ENCODE measurements at regions not wholly inside any gene's neighbourhood (a gene's known extent, or its start where the extent isn't known, plus 50 kb on each side); places are given as distances from the start of the nearest gene placed in this dataset.
"Not testable (repeated sequence)": the region's sequence is repeated elsewhere in the genome, so short reads cannot be mapped to it uniquely, and the experiment has no call there.

DNA sequence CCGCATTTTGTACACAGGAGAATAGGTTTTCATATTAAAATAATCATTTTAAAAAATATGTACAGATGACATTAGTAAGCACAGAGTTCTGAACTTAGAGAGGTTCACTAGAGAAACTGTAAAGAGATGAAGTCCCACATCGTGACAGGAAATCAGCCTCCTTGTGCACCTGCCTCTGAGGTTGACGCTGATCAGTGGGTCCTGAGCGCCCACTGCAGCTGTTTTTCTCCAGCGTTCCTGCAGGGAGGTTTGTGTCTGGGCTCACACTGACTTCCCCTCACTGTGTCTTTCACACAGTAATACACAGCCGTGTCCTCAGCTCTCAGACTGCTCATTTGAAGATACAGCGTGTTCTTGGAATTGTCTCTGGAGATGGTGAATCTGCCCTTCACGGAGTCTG is 561.5 kb downstream of the TMEM121 start:
- DNase-seq (ENCODE audit: insufficient read length, low spot score): no peak
- TF ChIP-seq POU2F2 (IDR thresholded peaks at IDR 0.05; ENCODE audit: low read depth, low read length): no peak
- no peak for TF ChIP-seq PAX5 (IDR thresholded peaks at IDR 0.05; ENCODE audit: insufficient read depth, low read length, severe bottlenecking)
- TF ChIP-seq SPI1 (IDR thresholded peaks at IDR 0.05; ENCODE audit: low read depth, low read length): no peak
- no peak for TF ChIP-seq POLR2AphosphoS5 (IDR thresholded peaks at IDR 0.05; ENCODE audit: low read depth, low read length)
- no peak for TF ChIP-seq TAF1 (IDR thresholded peaks at IDR 0.05; ENCODE audit: low read depth, low read length)
- no peak for TF ChIP-seq POLR2A (IDR thresholded peaks at IDR 0.05; ENCODE audit: low read depth, low read length)
- no peak for FAIRE-seq

DNA sequence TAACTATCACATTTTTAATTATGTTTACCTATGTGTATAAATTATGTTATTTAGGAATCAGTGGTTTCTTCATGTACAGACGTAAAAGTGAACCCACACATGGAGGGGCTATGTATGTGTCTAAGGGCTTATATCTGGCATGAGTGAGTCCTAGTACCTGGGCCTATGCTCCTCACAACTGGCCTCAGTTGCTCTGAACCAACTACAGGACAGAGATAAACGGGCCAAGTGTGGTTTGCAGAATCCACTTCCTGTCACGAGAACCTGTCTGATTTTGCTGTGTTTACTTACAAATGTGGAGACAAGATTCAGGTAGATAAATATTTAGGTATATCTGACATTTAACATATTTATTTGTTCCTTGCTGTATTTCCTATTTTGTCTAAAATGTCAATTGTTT is 562.5 kb downstream of the TMEM121 start:
- FAIRE-seq; DNase-seq (ENCODE audit: insufficient read length, low spot score): not testable (repeated sequence)

GRCh38 chr14:106094654-106095189 is 568.3 kb downstream of the TMEM121 start:
- FAIRE-seq (no peak), DNase-seq (ENCODE audit: insufficient read length, low spot score) (peak; percentile 4)
- TF ChIP-seq TAF1 (IDR thresholded peaks at IDR 0.05; ENCODE audit: low read depth, low read length) (no peak), POLR2AphosphoS5 (IDR thresholded peaks at IDR 0.05; ENCODE audit: low read depth, low read length) (no peak), PAX5 (IDR thresholded peaks at IDR 0.05; ENCODE audit: insufficient read depth, low read length, severe bottlenecking) (no peak), POU2F2 (IDR thresholded peaks at IDR 0.05; ENCODE audit: low read depth, low read length) (no peak), SPI1 (IDR thresholded peaks at IDR 0.05; ENCODE audit: low read depth, low read length) (no peak), POLR2A (IDR thresholded peaks at IDR 0.05; ENCODE audit: low read depth, low read length) (no peak)

- FAIRE-seq (no peak), DNase-seq (ENCODE audit: insufficient read length, low spot score) (no peak)
- TF ChIP-seq POLR2AphosphoS5 (IDR thresholded peaks at IDR 0.05; ENCODE audit: low read depth, low read length) (no peak), POU2F2 (IDR thresholded peaks at IDR 0.05; ENCODE audit: low read depth, low read length) (no peak), TAF1 (IDR thresholded peaks at IDR 0.05; ENCODE audit: low read depth, low read length) (no peak), SPI1 (IDR thresholded peaks at IDR 0.05; ENCODE audit: low read depth, low read length) (no peak), PAX5 (IDR thresholded peaks at IDR 0.05; ENCODE audit: insufficient read depth, low read length, severe bottlenecking) (no peak), POLR2A (IDR thresholded peaks at IDR 0.05; ENCODE audit: low read depth, low read length) (no peak)
These were observed 581.3 kb downstream of the TMEM121 start for GRCh38 chr14:106107703-106108102.

GRCh38 chr14:106109337-106109736 is 583.0 kb downstream of the TMEM121 start:
- FAIRE-seq (no peak), DNase-seq (ENCODE audit: insufficient read length, low spot score) (no peak)
- TF ChIP-seq POLR2A (IDR thresholded peaks at IDR 0.05; ENCODE audit: low read depth, low read length) (no peak), TAF1 (IDR thresholded peaks at IDR 0.05; ENCODE audit: low read depth, low read length) (no peak), SPI1 (IDR thresholded peaks at IDR 0.05; ENCODE audit: low read depth, low read length) (no peak)

DNA sequence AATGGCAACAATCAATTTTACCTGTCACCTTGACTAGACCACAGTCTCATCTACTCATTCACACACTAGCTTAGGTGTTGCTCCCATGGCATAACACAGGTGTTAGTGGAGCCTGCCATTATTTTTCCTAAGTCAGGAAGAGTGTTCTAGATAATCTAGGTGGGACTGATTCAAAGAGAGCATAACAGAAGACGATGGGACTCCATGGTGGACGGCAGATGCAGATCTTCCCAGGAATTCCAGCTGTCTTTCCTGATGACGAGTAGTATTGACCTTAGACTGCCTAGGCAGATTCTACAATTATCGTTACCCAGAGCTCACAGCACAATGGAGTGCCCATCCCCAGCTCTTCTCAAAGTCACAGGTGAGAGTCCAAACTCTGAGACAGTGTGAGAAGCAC is 589.0 kb downstream of the TMEM121 start:
- FAIRE-seq: no peak
- DNase-seq (ENCODE audit: insufficient read length, low spot score): no peak
- TF ChIP-seq SPI1 (IDR thresholded peaks at IDR 0.05; ENCODE audit: low read depth, low read length): no peak
- no peak for TF ChIP-seq PAX5 (IDR thresholded peaks at IDR 0.05; ENCODE audit: insufficient read depth, low read length, severe bottlenecking)
- no peak for TF ChIP-seq TAF1 (IDR thresholded peaks at IDR 0.05; ENCODE audit: low read depth, low read length)
- TF ChIP-seq POLR2A (IDR thresholded peaks at IDR 0.05; ENCODE audit: low read depth, low read length): no peak
- TF ChIP-seq POLR2AphosphoS5 (IDR thresholded peaks at IDR 0.05; ENCODE audit: low read depth, low read length): no peak
- no peak for TF ChIP-seq POU2F2 (IDR thresholded peaks at IDR 0.05; ENCODE audit: low read depth, low read length)

DNA sequence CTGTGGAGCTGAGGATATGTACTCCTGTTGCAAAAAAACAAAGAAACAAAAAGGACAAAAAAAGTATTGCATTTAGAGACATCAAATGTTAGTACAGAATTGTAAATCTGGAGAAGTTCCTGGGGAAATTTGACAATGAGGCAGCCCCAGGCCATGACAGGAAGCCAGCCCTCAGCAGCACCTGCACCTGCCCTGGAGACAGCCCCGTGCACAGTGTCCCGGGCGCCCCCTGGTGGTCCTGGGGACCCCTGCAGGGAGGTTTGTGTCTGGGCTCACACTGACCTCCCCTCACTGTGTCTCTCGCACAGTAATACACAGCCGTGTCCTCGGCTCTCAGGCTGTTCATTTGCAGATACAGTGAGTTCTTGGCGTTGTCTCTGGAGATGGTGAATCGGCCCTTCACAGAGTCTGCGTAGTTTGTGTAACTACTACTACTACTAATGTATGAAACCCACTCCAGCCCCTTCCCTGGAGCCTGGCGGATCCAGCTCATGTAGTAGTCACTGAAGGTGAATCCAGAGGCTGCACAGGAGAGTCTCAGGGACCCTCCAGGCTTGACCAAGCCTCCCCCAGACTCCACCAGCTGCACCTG is 590.1 kb downstream of the TMEM121 start:
- not testable (repeated sequence) for DNase-seq (ENCODE audit: insufficient read length, low spot score)
- FAIRE-seq: peak; percentile 56

GRCh38 chr14:106120101-106120500 is 593.7 kb downstream of the TMEM121 start:
- FAIRE-seq (no peak), DNase-seq (ENCODE audit: insufficient read length, low spot score) (no peak)
- TF ChIP-seq POLR2AphosphoS5 (IDR thresholded peaks at IDR 0.05; ENCODE audit: low read depth, low read length) (no peak), PAX5 (IDR thresholded peaks at IDR 0.05; ENCODE audit: insufficient read depth, low read length, severe bottlenecking) (no peak), SPI1 (IDR thresholded peaks at IDR 0.05; ENCODE audit: low read depth, low read length) (no peak), TAF1 (IDR thresholded peaks at IDR 0.05; ENCODE audit: low read depth, low read length) (no peak)

GRCh38 chr14:106129274-106129673 is 602.9 kb downstream of the TMEM121 start:
- no peak for DNase-seq (ENCODE audit: insufficient read length, low spot score)
- FAIRE-seq: no peak
- TF ChIP-seq POU2F2 (IDR thresholded peaks at IDR 0.05; ENCODE audit: low read depth, low read length): no peak
- TF ChIP-seq TAF1 (IDR thresholded peaks at IDR 0.05; ENCODE audit: low read depth, low read length): no peak
- no peak for TF ChIP-seq SPI1 (IDR thresholded peaks at IDR 0.05; ENCODE audit: low read depth, low read length)
- TF ChIP-seq POLR2AphosphoS5 (IDR thresholded peaks at IDR 0.05; ENCODE audit: low read depth, low read length): no peak
- TF ChIP-seq PAX5 (IDR thresholded peaks at IDR 0.05; ENCODE audit: insufficient read depth, low read length, severe bottlenecking): no peak
- no peak for TF ChIP-seq POLR2A (IDR thresholded peaks at IDR 0.05; ENCODE audit: low read depth, low read length)

DNA sequence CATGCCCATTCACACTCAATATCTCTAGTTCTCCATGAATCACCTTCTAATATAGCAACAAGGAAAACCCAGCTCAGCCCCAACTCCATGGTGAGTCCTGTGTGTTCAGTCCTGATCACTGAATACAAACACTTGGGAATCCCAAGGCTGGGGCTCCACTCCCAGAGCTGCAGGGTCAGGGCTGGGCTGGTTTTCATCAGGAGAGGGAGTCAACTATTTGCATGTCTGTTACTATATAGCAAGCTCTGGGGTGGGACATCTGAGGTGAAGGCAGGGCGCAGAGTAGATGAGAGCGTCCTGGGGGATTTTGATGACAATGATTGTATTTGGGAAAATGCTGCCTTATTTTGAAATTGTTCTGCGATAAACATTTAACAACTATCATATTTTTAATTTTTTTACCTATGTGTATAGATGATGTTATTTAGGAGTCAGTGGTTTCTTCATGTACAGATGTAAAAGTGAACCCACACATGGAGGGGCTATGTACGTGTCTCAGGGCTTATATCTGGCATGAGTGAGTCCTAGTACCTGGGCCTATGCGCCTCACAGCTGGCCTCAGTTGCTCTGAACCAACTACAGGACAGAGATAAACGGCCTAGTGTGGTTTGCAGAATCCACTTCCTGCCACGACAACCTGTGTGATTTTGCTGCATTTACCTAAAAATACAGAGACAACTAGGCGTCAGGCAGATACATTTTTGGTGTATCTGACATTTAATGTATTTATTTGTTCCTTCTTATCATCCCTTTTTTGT is 603.7 kb downstream of the TMEM121 start:
- DNase-seq (ENCODE audit: insufficient read length, low spot score); FAIRE-seq: not testable (repeated sequence)
